ENCODE measurements at regions not wholly inside any gene's neighbourhood (a gene's known extent, or its start where the extent isn't known, plus 50 kb on each side); places are given as distances from the start of the nearest gene placed in this dataset.

DNA sequence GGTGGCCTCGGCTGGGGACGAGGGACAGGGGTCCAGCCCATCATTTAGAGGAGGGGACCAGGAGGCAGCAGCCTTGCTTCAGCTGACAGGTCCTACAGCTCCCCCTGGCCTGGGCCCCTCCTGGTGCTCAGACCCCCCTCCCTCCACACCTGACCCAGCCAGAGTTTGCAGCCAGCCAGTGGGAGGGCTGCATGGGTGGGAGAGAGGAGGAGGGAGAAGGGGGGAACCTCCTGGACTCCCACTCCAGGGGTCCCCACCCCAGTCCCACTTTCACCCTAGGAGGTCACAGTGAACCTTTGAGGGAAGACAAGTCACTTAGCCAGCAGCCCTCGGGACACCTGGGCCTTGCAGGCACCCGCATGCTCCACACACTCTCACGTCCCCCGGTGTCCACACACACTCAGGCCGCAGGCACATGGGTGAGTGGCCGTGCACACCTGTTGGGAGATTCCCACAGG lies 108.9 kb upstream of the ZBTB40 start:
- TF ChIP-seq, protein P1, sequence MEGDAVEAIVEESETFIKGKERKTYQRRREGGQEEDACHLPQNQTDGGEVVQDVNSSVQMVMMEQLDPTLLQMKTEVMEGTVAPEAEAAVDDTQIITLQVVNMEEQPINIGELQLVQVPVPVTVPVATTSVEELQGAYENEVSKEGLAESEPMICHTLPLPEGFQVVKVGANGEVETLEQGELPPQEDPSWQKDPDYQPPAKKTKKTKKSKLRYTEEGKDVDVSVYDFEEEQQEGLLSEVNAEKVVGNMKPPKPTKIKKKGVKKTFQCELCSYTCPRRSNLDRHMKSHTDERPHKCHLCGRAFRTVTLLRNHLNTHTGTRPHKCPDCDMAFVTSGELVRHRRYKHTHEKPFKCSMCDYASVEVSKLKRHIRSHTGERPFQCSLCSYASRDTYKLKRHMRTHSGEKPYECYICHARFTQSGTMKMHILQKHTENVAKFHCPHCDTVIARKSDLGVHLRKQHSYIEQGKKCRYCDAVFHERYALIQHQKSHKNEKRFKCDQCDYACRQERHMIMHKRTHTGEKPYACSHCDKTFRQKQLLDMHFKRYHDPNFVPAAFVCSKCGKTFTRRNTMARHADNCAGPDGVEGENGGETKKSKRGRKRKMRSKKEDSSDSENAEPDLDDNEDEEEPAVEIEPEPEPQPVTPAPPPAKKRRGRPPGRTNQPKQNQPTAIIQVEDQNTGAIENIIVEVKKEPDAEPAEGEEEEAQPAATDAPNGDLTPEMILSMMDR (IDR thresholded peaks at IDR 0.05; ENCODE audit: control extremely low read depth in 1 of 3, insufficient read depth in 1 of 3, low read depth in 1 of 3, low read length in 3 of 3) = no peak
- TF ChIP-seq SAP30 (IDR thresholded peaks at IDR 0.05; ENCODE audit: insufficient read depth, insufficient replicate concordance, low read length) (no peak), RXRA (IDR thresholded peaks at IDR 0.05; ENCODE audit: insufficient read depth, low read depth, low read length) (no peak), EGR1 (IDR thresholded peaks at IDR 0.05; ENCODE audit: borderline replicate concordance, low read depth, low read length) (no peak), GABPA (IDR thresholded peaks at IDR 0.05; ENCODE audit: borderline replicate concordance, insufficient read depth, low read length) (no peak), SP2 (IDR thresholded peaks at IDR 0.05; ENCODE audit: low read length) (no peak), SP1 (IDR thresholded peaks at IDR 0.05; ENCODE audit: low read depth, low read length) (no peak), EP300 (IDR thresholded peaks at IDR 0.05; ENCODE audit: borderline replicate concordance in 1 of 2, low read depth in 2 of 2, low read length in 2 of 2) (no peak), MAFK (IDR thresholded peaks at IDR 0.05; ENCODE audit: low read depth, low read length) (no peak), POLR2AphosphoS5 (IDR thresholded peaks at IDR 0.05; ENCODE audit: low read depth, low read length) (no peak), FOSL1 (IDR thresholded peaks at IDR 0.05; ENCODE audit: insufficient read depth, low read depth, low read length) (no peak), ATF3 (IDR thresholded peaks at IDR 0.05; ENCODE audit: insufficient read depth, low read depth, low read length) (no peak), EZH2 (IDR thresholded peaks at IDR 0.05; ENCODE audit: low read depth, low read length, severe bottlenecking) (no peak)
- TF ChIP-seq, protein P2, sequence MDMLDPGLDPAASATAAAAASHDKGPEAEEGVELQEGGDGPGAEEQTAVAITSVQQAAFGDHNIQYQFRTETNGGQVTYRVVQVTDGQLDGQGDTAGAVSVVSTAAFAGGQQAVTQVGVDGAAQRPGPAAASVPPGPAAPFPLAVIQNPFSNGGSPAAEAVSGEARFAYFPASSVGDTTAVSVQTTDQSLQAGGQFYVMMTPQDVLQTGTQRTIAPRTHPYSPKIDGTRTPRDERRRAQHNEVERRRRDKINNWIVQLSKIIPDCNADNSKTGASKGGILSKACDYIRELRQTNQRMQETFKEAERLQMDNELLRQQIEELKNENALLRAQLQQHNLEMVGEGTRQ (IDR thresholded peaks at IDR 0.05; ENCODE audit: low read length) = no peak

All from H1 (cell line).